HG03095 (cell line): ENCODE measurements at regions not wholly inside any gene's neighbourhood (a gene's known extent, or its start where the extent isn't known, plus 50 kb on each side); places are given as distances from the start of the nearest gene placed in this dataset.

Source experiments
- ATAC-seq: cut with Tn5 transposase; IDR thresholded peaks from one replicate; pipeline ENCODE4 v1.9.1; 2021; ENCODE audit warnings: moderate library complexity; ENCODE audit not compliant: unreplicated experiment

DNA sequence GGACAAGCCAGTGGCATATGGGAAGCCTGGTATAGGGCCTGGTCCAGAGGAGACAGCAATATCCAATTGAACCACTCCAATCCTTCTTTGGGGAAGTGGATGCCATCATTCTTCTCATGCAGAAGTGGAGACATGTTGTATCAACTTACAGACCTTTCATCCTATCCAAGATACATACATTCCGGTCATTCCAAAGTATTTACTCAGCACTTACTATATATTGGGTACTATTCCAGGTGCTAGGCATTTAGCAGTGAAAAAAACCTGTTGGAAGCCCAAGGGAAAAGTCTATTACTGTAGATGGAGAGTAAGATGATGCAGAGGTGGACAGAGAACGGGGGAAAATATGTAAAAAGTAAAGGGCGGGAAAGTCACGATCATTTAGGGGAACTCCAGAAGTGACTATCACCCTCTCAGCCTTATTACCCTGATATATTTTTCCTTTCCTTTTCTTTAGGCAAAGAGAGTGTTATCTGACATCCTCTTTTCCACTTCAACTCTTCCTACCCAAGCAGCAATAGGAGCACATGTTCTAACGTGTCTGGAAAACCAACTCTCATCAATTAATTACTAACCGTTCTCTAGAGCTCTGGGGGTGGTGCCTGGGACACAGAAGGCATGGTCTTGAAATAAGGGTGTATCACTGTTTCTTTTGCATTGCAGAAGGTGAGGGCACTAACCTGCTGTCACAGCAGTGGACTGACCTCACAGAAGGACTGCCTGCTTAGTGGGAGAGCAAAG is 210.1 kb upstream of the MAF start:
- ATAC-seq: no peak

DNA sequence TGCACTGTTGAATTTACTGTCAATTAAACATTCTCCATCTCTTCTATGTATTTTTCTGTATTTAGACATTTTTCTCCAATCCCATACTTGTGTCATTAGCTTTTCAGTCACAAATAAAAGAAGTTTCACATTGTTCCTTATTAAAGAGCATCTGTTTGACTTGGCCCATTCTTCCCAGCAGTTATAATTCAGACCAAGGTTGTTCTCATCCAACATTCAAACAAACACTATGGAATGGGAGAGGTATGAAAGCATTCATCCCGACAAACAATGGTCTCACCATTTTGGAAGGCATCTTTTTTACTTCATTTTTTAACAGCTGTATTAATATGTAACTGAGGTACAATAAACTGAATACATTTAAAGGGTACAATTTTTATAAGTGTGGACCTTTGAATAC is 208.8 kb upstream of the MAF start:
- no peak for ATAC-seq

DNA sequence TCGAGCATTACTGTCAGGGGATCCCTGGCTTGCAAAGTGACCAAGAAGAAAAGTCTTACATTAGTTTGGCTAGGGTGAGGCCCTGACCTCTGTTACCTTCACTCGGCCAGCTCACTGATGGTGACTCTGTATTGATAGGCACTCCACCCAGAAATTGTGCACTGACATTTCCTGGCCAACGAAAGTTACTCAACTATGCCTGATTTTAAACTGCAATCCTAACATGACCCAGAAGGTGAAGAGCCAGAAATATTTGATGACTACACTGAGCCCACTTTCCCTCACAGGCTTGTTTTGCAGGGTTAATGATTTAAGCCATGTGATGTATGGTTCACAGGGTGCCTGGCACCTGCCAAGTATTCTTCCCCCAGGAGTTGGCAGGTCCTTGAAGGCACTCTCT is 208.2 kb upstream of the MAF start:
- ATAC-seq: no peak

DNA sequence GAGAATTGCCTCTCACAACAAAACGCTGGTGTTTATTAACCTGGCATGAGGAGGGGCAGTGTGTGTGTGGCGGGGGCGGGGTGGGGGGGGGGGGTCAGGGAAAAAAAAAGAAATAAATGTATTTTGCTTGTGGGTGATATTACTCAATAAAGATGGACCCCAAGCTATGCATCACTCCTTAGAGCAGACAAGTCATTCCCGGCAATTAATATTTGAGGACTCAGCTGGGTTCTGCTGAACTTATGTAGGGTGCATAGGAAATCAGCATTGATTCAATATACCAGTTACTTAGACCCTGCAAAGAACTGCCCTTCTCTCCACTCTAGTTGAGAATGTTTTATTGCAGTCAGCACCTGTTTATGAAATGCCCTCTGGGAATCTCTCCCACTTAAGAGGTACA is 206.2 kb upstream of the MAF start:
- ATAC-seq: no peak

DNA sequence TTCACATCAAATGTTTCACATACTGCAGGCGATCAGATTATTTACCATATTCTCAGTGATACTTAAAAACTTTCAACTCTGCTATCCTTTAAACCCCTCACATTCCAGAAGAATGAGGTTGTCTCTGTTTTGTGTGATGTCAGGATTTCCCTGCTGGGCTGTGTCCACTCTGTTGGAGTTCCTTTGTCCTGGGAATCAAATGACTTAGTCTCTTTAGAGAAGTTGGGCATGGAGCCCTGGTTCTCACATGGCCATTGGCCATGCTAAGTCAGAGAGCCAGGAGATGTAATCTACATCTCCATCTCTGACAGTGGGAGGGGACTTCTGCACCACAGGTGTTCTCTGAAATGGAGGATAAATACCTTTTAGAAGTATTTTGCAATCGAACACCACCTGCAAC is 205.1 kb upstream of the MAF start:
- ATAC-seq: no peak

DNA sequence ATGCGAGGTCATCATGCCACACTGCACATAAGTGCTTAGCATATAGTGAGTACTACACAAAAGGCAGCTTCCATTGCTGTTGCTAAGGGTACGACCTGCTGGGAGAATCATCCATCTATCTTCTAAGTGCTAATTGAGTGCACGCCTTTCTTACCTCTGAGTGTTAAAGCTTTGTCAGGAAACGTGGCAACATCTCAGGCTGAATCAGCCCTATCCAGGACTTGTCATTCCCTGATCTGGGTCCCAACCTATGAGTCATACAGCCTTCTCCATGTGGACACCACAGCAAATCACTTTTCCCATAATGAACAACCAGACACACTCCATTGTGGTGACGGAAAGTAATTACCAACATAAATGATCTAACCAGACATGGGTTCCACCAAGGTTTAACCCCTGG is 201.1 kb upstream of the MAF start:
- ATAC-seq: no peak

DNA sequence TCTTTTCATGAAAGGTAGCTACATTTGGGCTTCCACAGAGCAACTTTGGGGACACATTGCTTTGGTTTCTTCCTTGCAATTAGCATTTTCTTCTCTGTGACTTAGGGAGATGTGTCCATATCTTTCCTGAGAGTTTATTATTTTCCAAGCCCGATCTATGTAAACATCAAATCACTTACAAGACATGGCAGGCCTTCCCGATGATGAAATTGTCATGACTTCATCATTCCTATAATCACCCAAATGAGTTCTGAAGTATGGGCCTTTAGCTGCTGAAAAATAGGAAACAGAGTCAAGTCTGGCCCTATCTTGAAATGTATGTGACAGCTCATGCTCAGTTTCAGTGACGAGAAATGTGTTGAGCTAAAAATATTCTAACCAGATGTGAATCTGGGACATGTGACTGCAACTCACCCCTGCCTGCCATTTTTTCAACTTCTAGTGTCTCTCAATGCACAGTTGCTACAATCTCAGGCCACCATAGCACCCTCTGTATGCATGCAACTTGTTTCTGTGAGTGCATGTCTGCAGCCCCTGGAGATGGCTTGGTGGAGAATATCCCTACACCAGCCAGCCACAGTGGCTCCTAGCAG is 199.6 kb upstream of the MAF start:
- no peak for ATAC-seq

DNA sequence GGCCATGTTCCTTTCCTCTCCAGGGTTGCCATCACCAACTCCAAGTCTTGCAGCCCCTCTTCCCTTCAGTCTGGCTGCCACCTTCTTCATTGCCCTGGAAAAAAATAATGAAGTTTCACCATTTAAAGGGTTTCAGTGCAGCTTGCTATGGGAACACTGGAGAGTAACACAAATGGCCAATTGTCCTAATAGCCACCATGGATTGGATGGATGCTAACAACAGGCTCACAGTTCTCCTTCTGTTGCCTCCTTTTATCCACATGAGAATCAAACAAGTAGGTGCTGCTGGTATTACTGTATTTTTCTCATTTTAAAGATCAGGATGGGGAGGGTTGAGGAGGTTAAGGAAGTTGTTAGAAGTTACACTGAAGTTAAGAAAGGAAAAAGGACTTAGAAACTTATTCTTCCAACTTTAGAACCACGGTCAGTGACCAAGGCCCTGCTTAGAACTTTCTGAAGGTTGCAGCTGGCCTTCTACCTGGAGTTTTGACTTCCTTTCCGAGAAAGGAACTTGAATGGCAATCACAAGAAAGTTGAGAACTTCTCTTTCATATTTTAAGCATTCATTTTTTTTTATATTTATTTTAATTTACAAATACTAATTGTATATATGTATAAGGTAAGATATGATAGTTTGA is 198.0 kb upstream of the MAF start:
- no peak for ATAC-seq

DNA sequence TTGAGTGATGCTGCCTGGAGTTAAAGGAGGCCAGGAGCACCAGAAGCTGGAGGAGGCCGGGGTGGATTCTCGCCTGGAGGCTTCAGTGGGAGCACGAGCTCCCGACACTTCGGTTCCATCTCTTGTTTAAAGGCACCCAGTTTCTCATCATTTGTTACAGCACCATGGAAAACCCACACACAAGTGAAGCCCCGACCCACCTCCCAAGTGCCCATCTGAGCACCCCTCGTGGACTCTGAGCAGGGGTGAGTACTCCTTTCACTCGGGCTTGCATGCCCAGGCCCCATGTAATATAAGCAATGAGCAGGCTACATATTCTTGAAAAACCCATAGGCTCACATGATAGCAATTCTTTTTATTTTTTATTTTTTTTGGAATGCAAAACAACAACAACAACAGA is 196.9 kb upstream of the MAF start:
- no peak for ATAC-seq

DNA sequence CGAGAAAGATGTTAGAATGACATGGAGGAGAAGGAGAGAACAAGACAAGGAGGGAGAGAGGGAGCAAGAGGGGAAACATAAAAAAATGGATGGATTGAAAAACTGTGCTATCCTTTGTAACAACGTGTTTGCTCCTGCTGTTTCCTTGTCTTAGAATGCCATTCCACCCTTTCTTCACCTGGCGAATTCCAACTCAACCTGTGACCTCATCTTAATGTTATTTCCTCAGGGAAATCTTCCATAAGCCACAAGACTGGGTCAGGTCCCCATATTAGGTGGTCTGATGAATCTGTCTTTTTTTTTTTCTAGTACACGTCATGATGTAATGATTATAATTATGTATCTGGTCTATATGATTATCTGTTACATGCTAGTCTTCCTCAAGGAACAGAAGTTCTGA is 195.0 kb upstream of the MAF start:
- ATAC-seq: no peak

DNA sequence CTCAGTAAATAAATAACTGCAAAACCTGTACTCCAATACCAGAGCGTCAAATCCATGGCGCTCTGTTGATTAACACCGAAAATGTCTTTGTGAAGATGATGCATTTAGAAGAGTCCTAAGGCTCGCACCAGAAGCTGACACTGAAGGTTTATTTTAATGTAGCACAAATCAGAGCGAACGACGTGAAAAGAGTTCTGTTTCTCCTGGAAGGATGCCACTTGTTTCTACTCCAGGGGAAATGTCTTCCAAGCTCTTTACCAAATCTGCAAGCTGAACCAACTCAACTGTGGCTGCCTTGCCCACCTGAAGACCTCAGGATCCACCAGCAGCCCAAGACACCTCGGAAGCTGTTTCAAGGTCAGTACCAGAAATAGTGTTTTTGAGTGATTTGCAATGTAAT is 194.4 kb upstream of the MAF start:
- no peak for ATAC-seq

DNA sequence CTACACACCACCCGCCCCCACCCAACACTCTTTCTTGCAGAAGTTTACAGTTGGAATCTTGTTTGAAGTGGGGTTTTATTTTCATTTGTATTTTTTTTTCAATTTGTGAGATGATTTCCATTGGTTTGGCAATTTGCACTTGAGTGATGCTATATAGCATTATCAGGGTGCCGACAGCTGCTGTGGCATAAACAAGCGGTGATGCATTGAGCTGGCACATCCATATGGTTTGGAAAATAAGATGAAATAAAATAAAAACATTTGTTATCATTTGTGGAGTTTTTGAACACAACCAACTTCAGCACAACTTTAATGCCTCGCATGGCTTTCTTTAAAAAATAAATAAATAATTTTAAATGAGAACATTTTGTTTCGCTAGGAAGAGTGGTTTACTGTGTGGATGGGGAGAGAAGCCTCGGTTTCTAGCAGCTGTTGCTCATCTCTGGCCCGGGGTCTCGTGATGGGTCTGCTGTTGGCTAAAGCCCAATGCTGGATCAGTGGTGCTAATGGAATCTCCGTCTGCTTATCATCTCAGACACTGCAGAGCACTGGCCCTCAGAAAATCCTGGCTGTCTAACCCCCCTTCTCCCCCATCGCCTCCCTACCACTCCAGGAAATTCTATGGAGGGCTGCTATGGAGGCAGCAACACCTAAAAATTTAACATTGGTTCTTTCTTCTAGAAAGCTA is 192.3 kb upstream of the MAF start:
- ATAC-seq: no peak

DNA sequence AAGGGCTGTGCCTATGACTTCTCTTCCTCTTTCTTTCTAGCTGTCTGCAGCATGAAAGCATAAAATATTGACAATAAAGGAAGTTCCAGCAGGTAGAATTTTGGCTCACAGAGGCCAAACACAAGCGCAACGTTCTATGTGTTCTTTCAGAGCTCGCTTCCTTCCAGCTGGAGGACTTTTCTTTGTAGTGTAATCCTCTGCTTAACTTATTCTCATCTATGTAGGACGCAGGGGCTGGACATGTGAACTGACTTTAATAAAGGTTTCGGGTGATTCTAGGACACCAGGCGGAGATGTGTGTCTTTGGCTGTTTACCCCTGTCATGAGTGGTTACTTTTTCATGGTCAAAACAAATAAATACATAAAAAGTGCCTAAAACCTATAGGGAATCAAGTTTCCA is 191.5 kb upstream of the MAF start:
- no peak for ATAC-seq

DNA sequence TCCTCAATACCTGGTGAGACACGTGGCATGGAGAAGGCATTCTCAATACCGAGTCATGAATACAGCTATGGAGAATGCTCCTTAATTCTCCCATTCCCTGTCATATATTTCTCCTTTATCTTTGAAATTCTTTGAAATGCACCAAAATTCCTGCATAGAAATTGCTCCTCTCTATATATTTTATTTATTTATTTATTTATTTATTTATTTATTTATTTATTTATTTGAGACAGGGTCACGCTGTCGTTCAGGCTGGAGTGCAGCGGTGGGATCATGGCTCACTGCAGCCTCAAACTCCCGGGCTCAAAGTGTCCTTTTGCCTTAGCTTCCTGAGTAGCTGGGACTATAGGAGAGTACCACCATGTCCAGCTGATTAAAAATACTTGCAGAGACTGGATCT is 190.3 kb upstream of the MAF start:
- no peak for ATAC-seq

DNA sequence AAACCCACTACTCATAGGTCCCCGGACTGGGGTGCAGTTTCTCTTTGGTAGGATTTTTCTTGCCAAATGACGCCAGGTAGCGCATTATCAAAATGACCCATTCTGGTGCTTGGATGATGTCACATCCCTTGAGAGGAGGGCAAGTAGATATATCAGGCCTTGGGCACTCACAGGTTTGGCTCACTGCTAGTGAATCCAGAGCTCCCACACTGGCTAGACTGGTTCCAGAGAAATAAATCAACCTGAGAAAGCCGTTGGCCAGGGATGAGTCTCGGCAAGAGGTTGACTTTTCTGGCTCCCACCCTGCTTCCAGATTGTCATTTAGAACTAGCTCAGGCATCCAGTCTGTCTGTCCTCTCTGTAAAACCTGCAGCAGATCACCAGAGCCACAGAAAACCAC is 188.4 kb upstream of the MAF start:
- no peak for ATAC-seq

DNA sequence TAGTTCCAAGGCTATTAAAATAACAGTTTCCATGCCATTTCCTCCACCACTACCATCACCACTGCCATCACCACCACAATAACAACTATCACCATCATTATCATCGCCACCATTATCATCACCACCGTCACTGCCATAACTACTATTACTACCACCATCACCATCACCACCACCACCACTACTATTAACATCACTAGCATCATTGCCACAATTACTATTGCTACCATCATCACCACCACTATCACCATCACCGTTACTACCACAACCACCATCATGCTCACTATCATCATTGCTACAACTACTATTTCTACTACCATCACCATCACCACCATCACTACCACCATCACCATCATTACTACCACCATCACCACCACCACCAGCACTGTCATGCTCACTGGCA is 185.9 kb upstream of the MAF start:
- no peak for ATAC-seq

DNA sequence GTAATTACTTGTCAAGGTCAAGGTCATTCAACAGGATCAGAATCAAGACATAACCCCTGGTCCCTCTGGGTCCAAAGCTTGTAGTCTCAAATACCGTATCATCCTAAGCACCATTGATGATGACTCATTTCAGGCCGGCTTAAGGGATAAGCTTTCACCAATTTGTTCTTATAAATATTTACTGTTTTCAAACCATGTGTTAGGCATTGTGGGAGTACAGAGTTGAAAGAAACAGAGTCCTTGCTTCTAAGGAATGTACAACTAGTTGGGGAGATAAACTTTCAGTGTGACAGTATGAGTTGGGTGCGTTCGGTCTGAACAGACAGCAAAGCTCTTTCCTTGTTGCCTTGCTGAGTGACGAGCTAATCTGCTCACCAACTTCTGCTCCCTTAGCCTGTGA is 183.5 kb upstream of the MAF start:
- ATAC-seq: no peak

DNA sequence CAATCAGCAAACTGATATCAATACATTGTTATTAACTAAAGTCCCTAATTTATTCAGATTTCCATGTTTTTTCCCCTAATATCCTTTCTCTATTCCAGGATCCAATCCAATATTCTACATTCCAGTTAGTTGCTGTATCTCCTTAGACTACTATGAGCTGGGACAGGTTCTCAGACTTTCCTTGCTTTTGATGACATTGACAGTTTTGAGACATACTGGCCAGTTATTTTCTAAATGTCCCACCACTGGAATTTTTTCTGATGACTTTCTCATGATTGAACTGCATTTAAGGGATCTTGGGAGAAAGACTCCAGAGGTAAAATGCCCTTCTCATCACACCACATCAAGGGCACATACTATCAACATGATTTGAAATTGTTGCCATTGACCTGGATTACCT is 177.1 kb upstream of the MAF start:
- ATAC-seq: no peak

DNA sequence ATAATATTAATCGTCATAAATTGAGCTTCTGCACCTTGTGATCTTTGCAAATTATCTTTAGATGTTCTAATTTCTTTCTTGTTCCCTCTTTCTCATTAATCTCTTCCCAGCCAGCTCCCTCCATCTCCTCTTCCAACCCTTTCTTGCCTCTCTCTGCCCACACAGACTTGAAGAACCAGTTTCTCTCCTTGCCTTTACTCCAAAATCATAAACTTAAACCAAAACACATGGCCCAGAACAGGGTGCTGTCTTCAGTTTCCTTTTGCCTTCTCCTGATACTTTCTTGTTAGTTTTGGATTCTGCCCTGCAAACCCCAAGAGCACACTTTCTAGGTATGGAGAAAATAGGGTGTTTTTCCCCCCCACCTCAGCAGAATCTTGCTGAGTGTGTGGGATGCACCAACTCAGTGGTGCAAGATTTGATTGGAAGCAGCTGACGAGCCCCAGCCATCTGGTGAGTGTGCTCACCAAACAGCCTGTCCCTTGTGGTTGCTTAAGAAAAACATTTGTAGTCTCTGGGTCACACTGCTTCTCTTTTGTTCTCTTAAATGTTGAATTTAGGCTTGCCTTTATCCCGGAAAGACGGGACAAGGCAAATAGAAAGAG is 175.8 kb upstream of the MAF start:
- ATAC-seq: no peak

DNA sequence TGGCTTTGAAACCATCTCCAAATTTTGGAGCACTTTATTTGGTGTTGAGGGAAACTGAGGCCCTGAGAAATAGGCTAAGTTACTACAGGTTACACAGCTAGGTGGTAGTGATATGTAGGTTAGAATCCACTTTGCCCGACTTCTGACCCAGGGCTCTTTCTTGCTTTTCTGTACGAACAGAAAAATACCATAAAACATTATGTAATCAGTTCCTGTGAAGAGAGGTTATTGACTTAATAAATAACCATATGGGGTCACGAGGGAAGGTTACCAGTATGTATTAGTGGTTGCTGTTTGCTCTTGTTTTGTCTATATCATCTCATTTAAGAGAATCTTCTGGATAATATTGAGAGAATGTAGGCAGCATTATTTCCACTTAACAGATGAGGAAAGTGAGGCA is 172.2 kb upstream of the MAF start:
- ATAC-seq: no peak

DNA sequence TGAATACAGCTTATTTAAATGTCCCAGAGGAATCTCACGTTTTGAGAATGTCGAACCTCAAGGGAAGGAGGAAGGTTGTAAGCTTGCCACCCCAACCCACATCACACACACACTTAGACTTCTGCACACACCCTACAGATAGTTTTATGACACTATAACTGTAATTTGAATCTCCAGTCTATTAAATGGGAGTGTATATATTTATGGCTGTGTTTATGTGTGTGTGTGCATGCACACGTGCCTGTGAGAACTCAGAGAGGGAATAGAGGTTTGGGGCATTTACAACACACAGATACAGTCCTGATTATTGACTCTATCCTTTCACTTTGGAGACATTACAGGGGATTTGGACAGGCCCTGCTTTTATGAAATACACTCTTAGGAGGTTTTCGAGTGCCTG is 171.5 kb upstream of the MAF start:
- no peak for ATAC-seq
